NCI-H1092 treated with DMSO at 0.1 percent for 48 hours (cell line): ENCODE measurements at regions not wholly inside any gene's neighbourhood (a gene's known extent, or its start where the extent isn't known, plus 50 kb on each side); places are given as distances from the start of the nearest gene placed in this dataset.
"Not testable (repeated sequence)": the region's sequence is repeated elsewhere in the genome, so short reads cannot be mapped to it uniquely, and the experiment has no call there.

Experiments
- DNase-seq: peaks from one replicate; lab custom pipeline; 2025; lab: John Stamatoyannopoulos, UW

DNA sequence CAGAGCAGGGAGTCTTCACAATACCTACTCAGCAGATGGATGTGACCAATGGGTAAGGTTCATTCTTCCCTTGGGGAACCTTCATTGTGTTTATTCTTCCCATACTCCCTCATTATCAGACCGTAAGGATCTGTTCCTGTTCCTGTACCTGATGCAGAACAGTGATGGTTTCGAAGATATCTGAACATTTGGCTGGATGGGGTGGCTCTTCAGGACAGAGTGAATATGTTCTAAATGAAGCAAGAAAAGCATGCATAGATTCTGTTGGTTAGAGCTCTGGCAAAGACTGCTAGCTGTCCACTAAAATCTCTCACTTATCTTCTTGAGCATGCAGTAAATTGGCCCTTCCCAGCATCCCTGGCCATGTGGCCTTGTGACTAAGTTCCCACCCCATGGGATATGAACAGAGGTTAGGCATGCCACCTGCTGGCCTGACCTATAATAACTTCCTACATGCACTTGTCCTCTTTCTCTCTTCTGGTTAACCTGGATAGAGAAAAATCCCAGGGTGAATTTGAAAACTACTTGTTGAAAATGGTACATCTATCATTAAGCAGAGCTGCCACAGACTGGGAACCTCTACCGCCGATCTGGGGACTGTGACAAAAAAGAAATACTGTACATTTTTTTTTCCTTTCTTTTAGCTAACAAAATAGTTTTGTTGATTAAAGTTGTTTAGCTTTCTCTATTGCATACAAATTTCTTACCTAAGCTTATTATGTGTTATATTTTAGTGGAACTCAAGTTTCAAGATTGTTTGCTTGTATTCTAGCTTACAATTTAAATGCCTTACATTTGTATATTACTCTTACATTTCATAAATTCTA, 60.0 kb upstream of the BANK1 start:
- peak; percentile 54 for DNase-seq

DNA sequence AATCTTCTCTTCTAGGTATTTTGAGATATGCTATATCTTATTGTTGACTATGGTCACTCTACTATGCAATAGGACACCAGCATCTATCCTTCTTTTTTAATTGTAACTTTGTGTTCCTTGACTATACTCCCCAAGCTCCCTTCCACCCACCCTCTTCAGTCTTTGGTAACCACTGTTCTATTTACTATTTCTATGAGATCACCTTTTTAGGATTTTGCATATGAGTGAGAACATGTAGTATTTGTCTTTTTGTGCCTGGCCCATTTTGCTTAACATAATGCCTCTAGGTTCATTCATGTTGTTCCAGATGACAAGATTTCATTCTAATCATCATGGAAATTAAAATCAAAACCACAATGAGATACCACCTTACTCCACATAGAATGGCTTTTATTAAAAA, 63.3 kb upstream of the BANK1 start:
- no peak for DNase-seq

DNA sequence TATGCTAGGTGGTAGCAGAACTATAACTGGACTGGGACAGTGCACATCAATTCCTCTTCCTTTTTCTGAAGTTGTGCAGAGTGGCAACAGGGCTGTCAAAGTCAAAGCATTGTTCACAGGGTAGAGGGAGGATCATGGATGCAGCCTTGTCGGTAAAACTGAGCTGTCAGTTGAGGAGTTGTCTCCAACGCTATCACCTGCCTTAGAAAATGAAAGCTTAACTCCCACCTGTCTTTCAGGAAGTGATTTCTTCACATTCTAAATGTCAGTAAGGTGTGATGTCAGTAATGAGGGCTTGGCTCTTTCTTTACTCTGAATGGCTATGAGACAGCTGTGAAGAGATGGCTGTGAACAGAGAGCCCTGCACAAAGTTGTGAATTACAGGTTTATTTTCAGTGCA, 66.4 kb upstream of the BANK1 start:
- DNase-seq = no peak

DNA sequence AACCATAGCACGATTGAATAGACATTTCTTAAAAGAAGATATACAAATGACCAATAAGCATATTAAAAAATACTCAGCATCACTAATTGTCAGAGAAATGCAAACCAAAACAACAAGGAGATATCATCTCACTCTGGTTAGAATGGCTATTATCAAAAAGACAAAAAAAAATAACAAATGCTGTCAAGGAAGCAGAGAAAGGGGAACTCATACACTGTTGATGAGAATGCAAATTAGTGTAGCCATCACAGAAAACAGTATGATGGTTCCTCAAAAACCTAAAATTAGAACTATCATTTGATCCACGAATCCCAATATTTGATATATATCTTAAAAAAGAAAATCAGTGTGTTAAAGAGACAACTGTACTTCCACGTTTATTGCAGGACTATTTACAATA, 71.7 kb upstream of the BANK1 start:
- DNase-seq = no peak

DNA sequence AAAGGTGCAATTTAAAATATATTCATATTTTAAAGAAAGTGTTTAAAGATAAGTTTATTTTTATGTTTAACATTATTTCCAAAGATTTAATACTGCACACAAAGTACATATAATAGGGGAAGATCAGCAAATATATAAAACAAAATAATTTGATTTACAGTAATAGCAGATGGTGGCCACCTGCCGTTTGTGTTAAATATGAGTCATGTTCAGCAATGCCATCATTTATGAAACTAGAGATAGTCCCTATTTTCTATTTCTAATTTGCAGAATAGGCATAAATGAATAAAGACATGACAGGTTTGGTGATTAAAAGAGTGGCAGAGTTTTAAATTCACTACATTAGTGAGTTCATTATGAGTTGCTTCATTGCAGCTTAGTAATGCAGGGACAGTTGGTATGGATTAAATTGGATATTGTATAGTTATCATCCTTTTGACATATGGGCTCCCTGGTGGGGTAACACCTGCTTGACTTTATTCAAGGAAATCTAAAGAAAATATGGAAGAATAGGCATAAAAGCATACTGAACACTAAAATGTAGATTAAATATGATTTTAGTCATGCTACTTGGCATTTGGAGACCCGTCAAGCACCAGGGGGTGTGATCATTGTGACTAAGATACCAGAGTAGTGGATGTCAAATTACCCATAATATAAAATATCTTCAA, 78.8 kb upstream of the BANK1 start:
- DNase-seq = peak; percentile 22

DNA sequence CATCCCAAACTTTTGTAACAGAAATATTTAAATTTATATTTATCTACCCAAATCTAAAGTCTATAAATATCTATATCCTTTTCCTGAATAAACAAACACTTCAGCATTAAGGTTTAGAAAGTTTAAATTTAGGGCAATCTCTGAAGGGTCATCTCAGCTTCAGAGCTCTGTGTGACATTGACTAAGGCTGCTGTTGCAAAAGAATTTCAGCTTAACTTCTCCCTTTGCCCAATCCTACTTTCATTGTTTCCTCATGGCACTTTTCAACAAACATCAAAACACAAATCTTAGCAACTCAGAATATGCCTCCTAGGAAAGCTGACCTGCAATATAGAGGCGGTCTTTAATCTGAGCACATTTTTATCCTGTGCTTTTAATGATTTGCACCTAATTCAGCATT, 79.7 kb upstream of the BANK1 start:
- DNase-seq = no peak

DNA sequence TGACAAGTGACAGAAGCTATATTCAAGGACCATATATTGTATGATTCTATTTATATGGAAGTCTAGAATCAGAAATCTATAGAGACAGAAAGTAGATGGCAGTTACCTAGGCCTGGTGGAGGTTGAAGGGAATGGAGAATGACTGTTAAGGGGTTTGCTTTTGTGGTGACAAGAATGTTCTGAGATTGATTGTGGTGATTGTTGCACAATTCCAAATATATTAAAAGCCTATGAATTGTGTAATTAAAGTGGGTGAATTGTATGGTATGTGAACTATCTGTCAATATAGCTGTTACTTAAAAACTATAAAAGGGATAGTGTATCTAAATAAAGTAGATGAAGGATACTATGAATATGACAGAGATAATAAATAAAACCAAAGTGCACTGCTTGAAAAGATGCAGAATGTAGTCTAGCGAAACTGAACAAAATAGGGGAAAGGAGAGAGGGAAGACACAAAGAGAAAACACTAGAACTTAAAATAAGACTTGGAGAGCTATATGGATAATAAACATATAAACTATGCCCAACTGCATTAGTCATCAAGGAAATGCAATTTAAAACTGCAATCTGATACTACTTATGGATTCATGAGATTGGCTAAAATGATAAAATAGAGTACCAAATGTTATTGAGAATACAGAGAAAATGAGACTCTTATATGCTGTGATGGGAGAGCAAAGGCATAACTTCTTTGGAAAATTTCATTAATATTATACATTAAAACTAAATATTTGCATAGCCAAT, 82.1 kb upstream of the BANK1 start:
- DNase-seq = no peak

DNA sequence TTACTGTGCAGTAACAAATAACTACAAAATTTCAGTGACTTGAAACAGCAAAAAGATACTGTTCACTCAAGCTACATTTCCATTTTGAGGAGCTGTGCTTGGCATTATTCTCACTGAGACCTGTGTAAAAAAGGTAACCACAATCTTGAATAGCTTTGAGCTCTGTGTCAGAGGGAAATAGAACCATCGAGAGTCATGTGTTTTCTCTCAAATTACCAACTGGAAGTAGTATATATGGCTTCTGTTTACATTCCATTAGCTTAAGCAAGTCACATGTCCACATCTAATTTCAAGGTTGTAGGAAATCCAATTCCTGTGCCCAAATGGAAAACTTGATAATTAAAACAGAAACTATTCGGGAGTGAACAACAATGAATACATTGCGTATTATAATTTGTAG, 82.9 kb upstream of the BANK1 start:
- no peak for DNase-seq

DNA sequence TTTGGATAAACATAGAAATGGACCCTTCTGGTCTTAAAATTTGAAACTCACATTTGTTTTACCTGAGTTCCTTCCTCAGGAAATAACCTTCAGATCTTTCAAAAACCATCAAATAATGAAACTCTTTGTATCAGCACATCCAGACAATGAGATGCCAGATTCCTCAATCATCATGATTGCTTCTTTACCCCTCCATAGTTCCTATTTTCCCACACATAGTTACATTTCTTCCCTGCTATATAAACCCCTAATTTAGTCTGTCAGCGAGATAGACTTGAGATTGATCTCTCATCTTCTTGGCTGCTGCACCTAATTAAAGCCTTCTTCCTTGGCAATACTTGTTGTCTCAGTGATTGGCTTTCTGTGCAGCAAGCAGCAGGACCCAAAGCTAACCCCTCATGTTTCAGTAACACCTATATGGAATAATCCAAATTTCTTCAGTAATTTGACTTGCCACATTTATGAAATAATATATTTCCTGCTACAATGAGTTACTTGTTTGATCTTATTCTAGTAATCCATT, 83.9 kb upstream of the BANK1 start:
- no peak for DNase-seq

DNA sequence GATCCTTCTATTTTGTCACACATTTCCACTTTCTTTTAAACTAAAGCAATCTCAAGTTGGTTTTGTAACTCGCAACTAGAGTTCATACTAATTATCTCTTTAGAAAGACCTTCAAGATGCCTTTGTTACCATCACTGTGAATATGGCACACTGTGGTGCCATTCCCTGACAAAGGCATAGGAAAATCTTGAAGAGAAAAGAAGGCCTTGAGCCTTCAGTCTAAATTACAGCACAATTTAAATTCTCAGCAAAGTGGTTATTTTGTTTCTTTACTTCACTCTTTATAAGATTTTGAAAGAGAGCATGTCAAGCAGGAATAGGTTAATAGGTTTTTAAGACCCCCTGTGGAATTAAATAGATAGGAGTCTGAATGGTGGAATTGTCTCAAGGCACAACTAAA, 89.0 kb upstream of the BANK1 start:
- DNase-seq = no peak

DNA sequence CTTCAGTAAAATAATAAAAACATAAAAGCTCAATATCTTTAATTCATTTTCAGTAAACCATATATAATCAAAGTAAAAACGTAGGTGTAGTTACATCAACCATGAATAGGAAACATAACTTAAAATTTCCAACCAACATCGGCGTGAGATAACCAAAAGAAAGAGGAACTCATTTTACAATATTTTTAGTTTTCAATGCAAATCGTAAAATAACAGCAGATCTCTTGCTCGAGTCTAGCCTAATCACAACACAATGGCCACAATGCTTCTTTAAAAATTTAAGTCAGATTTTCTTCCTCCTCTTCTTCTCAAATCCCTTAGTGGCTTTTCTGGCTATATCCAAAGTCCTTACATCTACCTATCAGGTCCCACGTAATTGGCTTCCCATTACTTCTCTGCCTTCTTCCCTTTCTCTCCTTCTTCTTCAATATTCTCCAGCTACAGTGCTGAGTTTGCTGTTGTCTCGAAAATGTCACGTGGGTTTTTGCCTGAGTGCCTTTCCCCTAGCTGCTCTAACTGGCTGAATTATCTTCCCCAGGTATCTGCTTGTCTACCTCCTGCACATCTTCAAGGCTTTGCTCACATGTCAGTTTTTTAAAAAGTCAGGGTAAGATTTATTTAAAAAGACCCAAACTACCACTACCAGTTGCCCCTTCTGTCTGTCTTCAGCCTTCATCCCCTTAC, 90.9 kb upstream of the BANK1 start:
- DNase-seq = no peak

DNA sequence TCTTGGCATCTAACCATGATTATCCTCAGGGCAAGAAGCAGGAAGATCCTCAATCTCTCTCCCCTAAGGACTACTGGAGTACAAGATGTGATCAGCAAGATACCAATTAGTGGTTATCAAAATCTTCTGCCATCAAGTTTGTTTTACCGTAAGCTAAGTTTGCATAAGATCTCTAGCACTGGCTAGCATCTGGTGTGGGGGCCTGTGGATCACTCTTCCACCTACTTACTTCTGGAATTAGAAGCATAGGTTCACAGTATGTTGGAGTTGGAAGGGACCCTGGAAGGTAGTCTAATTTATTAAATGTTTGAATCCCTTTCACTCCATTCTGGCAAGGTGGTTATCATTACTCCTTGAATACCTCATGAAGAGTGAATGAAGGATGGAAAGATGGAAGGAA, 93.3 kb upstream of the BANK1 start:
- no peak for DNase-seq

DNA sequence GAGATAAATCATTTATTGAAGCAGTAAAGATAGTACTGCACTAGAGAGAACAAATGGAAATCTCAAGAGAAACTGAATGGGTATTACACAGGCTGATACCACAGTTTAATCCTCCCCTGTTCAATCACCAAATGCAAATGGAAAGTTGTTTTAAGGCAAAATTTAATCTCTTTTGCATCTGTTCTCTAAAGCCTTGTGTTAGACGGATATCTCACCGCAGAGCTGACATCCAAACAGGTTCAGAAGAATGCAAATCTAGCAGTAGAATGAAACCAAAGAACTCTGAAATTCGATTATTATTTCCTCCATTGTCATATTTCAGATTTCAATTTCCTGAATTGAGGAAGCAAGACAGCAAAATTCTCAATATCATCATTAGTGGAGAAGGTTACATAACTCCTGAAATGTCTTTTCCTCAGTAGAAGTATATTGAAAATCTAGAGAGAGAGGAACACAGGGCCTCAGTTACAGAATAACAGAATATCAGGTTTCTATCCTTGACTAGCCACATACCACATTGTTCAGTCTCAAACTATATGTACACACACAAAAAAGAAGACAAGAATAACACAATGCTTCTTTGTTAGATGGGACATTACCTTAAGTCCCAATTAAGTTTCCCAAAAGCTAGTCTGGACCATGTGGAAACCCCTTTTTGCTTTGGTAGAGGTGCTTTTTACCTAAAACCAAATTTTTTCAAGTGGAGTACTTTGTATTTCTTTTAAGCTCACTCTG, 94.1 kb upstream of the BANK1 start:
- no peak for DNase-seq

DNA sequence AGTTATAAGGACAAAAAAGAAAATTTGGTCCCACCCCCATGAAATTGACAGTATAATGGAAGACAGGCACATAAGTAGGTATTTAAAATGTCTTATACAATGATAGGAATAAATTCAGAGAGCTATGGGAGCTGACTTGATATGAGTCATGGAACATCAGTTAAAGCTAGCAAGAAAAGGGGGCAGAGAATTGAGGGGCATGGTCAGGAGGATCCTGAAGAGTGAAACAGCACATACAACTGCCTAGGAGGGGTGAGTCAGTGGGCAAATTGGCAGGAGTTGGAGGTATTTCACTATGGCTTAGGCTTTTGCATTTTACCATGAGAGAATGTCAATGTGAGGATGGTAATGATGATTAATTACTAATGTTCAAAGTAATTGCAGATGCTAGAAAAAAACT, 95.4 kb upstream of the BANK1 start:
- no peak for DNase-seq

DNA sequence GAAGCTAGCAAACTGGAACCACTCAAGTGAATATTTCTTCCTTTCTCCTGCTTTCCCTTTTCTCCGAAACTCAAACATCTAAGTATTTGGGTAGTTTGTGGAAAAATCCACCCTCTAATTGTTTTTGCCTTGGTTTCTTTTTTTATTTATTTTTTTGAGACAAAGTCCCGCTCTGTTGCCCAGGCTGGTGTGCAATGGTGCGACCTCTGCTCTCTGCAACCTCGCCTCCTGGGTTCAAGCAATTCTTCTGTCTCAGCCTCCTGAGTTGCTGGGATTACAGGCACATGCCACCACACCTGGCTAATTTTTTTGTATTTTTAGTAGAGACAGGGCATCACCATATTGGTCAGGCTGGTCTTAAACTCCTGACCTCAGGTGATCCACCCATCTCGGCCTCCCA, 96.1 kb upstream of the BANK1 start:
- DNase-seq = not testable (repeated sequence)

DNA sequence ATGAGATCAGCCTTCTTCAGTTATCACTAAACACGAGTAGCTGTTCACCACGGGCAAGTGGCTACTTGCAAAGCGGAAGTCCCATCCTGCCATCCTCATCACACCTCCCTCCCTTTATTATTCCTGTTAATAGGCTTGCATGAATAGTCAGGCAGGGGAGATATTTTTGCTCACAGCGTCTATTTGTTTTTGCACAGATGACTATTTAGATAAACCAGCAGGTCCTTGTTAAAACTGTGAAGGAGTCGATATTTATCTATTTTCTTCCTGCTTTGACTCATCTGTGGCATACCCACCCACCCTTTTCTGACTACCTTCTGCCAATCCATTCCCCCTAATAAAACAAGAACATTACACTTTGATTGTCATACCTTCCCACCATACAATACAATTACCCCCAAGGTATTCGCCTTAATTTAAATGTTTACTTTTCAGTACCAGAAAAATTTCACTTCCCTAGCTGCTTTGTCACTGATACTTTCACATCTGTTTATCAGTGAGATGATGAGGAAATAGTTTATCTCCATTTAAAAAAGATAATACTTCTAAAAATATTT, 96.6 kb upstream of the BANK1 start:
- DNase-seq = no peak

DNA sequence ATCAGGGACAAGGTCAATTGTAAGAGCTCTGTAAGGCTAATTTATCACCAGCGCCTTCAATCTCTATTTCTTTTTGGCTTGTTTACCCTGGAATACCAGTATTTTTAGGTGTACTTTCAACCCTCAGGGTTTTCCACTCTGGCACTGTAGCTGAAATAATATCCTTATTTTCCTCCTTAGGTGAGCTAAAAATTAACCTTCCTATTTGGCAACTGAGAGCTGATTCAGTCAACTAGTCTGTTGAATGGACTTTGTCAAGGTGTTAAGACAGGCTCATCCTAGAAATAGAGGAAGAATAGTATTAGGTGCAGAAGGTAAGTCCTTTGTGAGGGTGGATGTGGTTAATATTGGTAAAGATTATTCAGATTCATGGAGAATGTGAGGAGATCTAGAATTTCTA, 101.3 kb upstream of the BANK1 start:
- no peak for DNase-seq

DNA sequence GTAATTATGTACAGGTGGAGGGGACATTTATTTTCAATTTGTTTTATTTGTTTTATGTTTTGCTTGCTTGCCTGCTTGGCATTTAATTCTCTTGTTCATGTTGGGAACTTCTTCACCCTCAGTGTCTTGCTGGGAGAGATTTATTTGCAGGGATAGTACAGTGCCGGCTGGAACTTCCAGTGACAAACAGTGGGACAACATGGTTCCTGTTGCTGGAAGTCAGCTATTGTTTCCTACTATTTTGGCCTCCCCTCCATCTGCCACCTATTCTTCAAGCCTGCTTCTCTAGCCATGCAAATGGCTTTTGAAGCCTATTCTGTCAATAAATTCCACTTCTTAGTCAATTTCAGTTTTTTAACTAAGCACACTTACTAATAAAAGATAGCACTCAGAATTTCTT, 105.4 kb upstream of the BANK1 start:
- DNase-seq = no peak

DNA sequence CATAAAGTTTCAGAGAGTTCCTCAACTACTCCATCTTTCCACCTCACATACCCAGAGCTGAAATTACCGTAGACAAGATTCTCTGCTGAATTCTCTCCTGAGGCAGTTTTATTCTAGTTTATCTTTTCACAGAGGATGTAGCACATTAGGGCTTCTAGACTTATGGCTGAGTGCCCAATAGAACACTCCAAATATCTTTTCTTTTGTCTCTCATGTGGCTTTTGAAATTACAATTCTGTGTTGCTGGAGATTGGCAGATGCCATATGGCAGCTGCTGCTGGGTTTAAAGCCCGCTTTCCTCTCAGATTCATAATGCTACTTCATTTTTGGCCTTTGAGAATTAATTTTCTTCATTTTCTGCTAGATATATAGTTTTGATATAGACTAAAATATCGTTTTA, 107.6 kb upstream of the BANK1 start:
- peak; percentile 81 for DNase-seq

DNA sequence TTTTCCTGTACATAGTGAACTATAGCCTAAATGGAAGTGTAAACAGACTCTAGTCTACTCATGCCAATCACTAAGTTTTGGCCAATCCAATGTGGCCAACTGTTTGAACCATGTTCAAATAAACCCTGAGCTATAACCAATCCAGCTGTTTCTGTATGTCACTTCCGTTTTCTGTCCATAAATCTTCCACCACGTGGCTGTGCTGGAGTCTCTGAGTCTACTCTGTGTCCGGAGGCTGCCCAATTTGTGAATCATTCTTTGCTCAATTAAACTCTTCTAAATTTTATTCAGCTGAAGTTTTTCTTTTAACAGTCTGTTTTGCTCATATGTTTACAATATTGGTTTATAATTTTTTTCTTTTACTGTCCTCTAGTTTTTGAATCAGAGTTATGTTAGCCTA, 112.3 kb upstream of the BANK1 start:
- no peak for DNase-seq

DNA sequence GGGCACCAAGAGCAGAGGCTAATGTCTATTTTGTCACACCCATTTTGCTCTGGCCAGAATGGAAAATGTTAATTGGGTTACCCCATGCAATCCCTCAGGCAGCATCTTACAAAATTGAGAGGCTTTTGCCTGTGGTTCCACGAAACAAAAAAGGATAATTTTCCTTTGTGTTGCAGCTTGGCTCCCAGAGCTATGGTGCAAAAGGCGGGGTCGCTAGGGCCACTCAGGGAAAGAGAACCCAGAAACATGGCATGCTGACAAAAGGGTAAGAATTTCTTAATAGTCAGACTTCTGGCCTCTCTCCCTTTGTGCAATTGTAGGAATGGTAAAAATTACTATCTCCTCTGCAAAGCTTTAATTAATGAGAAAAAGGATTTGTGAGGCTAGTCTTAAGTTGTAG, 119.6 kb upstream of the BANK1 start:
- no peak for DNase-seq
